ENCODE measurements at regions not wholly inside any gene's neighbourhood (a gene's known extent, or its start where the extent isn't known, plus 50 kb on each side); places are given as distances from the start of the nearest gene placed in this dataset.

DNA sequence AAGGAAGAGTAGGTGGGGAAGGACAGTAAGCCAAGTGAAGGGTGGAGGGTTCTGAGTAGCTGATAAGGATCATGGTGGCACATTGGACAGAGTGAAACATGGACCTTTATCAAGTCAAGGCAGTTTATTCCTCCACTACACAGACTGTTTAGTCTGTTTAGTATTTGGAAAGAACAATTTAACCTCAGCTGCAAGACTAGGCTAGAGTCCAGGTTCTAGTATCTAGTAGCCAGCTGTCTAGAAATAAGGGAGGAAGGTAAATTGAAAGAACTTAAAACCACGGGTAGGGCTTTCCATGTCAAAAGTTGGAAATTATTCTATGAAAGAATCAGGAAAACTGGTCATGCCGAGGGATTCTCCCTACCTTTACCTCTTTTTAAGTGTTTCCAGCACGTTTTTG, 140.1 kb upstream of the MED14 start:
- TF ChIP-seq, protein P1, sequence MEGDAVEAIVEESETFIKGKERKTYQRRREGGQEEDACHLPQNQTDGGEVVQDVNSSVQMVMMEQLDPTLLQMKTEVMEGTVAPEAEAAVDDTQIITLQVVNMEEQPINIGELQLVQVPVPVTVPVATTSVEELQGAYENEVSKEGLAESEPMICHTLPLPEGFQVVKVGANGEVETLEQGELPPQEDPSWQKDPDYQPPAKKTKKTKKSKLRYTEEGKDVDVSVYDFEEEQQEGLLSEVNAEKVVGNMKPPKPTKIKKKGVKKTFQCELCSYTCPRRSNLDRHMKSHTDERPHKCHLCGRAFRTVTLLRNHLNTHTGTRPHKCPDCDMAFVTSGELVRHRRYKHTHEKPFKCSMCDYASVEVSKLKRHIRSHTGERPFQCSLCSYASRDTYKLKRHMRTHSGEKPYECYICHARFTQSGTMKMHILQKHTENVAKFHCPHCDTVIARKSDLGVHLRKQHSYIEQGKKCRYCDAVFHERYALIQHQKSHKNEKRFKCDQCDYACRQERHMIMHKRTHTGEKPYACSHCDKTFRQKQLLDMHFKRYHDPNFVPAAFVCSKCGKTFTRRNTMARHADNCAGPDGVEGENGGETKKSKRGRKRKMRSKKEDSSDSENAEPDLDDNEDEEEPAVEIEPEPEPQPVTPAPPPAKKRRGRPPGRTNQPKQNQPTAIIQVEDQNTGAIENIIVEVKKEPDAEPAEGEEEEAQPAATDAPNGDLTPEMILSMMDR (conservative IDR thresholded peaks at IDR 0.05): no peak
- TF ChIP-seq ZFX (IDR thresholded peaks at IDR 0.05): no peak

Data from C4-2B (cell line).